NCI-H2196 treated with DMSO at 0.1 percent for 48 hours (cell line): ENCODE measurements at regions not wholly inside any gene's neighbourhood (a gene's known extent, or its start where the extent isn't known, plus 50 kb on each side); places are given as distances from the start of the nearest gene placed in this dataset.
"Not testable (repeated sequence)": the region's sequence is repeated elsewhere in the genome, so short reads cannot be mapped to it uniquely, and the experiment has no call there.

ENCODE experiments used
- DNase-seq: peaks from one replicate; lab custom pipeline; 2025; ENCODE audit not compliant: unreplicated experiment; lab: John Stamatoyannopoulos, UW

GRCh38 chr10:131038056-131038455, 273.5 kb downstream of the TCERG1L start:
- DNase-seq = no peak

- no peak for DNase-seq
Measured at GRCh38 chr10:131041031-131041430, 270.5 kb downstream of the TCERG1L start.

- DNase-seq = no peak
Measured at GRCh38 chr10:131041441-131041840, 270.1 kb downstream of the TCERG1L start.

- not testable (repeated sequence) for DNase-seq
Measured at GRCh38 chr10:131042015-131042414, 269.5 kb downstream of the TCERG1L start.
